GM23338 (cell line): ENCODE measurements at regions not wholly inside any gene's neighbourhood (a gene's known extent, or its start where the extent isn't known, plus 50 kb on each side); places are given as distances from the start of the nearest gene placed in this dataset.

Source experiments
- ATAC-seq: fragments of 200-7000 bp; cut with Tn5 transposase; 3 replicates; pipeline ENCODE4 v1.9.1; 2020
- DNase-seq: peaks from one replicate; pipeline ENCODE4 v3.0.0-alpha.2; 2015; ENCODE audit warnings: low spot score
- H2AFZ ChIP-seq: fragments of 200-600 bp; sonication (generic); 2 replicates; pipeline ENCODE4 v1.8.0; 2016; ENCODE audit warnings: antibody characterized with exemption, mild to moderate bottlenecking, moderate library complexity
- H3F3A ChIP-seq: fragments of 200-600 bp; sonication (generic); replicated peaks from 2 replicates; pipeline ENCODE4 v1.8.0; 2017; ENCODE audit warnings: antibody characterized with exemption, mixed run types, low read depth
- H3K27ac ChIP-seq: fragments of 200-600 bp; sonication (generic); 2 replicates; pipeline ENCODE4 v1.6.1; 2016; ENCODE audit warnings: low read depth
- H3K27me3 ChIP-seq: fragments of 200-600 bp; sonication (generic); 2 replicates; pipeline ENCODE4 v1.8.0; 2016; ENCODE audit warnings: mild to moderate bottlenecking, mixed run types, moderate library complexity; ENCODE audit not compliant: insufficient read depth
- H3K36me3 ChIP-seq: fragments of 200-600 bp; sonication (generic); 2 replicates; pipeline ENCODE4 v1.8.0; 2016; ENCODE audit warnings: mild to moderate bottlenecking; ENCODE audit not compliant: insufficient read depth
- H3K4me1 ChIP-seq: fragments of 200-600 bp; sonication (generic); 2 replicates; pipeline ENCODE4 v1.8.0; 2016; ENCODE audit warnings: mild to moderate bottlenecking, moderate library complexity; ENCODE audit not compliant: insufficient read depth
- H3K4me2 ChIP-seq: fragments of 200-600 bp; sonication (generic); 2 replicates; pipeline ENCODE4 v1.7.1; 2017; ENCODE audit warnings: mixed run types
- H3K4me3 ChIP-seq: fragments of 200-600 bp; sonication (generic); 2 replicates; pipeline ENCODE4 v1.6.1; 2016; ENCODE audit warnings: mixed run types
- H3K79me2 ChIP-seq: fragments of 200-600 bp; sonication (generic); replicated peaks from 2 replicates; pipeline ENCODE4 v1.8.0; 2017; ENCODE audit warnings: mild to moderate bottlenecking; ENCODE audit not compliant: insufficient read depth
- H3K9me2 ChIP-seq: fragments of 200-600 bp; sonication (generic); 2 replicates; pipeline ENCODE4 v1.8.0; 2017; ENCODE audit not compliant: insufficient read depth
- H4K20me1 ChIP-seq: fragments of 200-600 bp; sonication (generic); replicated peaks from 2 replicates; pipeline ENCODE4 v1.8.0; 2017; ENCODE audit warnings: mild to moderate bottlenecking; ENCODE audit not compliant: insufficient read depth
- H3K27ac Mint-ChIP-seq: 2 replicates; pipeline ENCODE4 v1.8.0; 2020; ENCODE audit warnings: inconsistent platforms, mild to moderate bottlenecking, moderate library complexity, mixed read lengths
- H3K27me3 Mint-ChIP-seq: 3 replicates; pipeline ENCODE4 v1.8.0; 2022; ENCODE audit warnings: low read depth, mild to moderate bottlenecking, moderate library complexity, mixed read lengths, inconsistent platforms; ENCODE audit not compliant: insufficient read depth, poor library complexity
- H3K36me3 Mint-ChIP-seq: 3 replicates; pipeline ENCODE4 v1.8.0; 2021; ENCODE audit warnings: low read depth, mild to moderate bottlenecking, inconsistent platforms, moderate library complexity, mixed read lengths
- H3K4me1 Mint-ChIP-seq: 3 replicates; pipeline ENCODE4 v1.8.0; 2020; ENCODE audit warnings: mild to moderate bottlenecking, inconsistent platforms, mixed read lengths
- H3K4me3 Mint-ChIP-seq: 3 replicates; pipeline ENCODE4 v1.8.0; 2021; ENCODE audit warnings: moderate library complexity, mild to moderate bottlenecking, inconsistent platforms, mixed read lengths
- H3K9me3 Mint-ChIP-seq: 3 replicates; pipeline ENCODE4 v1.8.0; 2020; ENCODE audit warnings: moderate library complexity, mild to moderate bottlenecking, inconsistent platforms, mixed read lengths
- CREB1 ChIP-seq: fragments of 250-450 bp; sonication (Bioruptor Pico); IDR thresholded peaks from 2 replicates; pipeline ENCODE4 v1.5.0; 2020; ENCODE audit warnings: low read depth, mild to moderate bottlenecking, moderate library complexity
- EZH2phosphoT487 ChIP-seq: fragments of 200-600 bp; sonication (generic); IDR thresholded peaks from one replicate; pipeline ENCODE4 v1.8.1; 2018; ENCODE audit warnings: antibody characterized with exemption; ENCODE audit not compliant: unreplicated experiment
- JUNB ChIP-seq: IDR thresholded peaks from one replicate; pipeline ENCODE4 v1.6.1; 2016; ENCODE audit warnings: antibody characterized with exemption; ENCODE audit not compliant: unreplicated experiment
- REST ChIP-seq: IDR thresholded peaks from one replicate; pipeline ENCODE4 v1.6.1; 2018; ENCODE audit warnings: antibody characterized with exemption; ENCODE audit not compliant: unreplicated experiment
- ZNF462 ChIP-seq: fragments of 250-450 bp; sonication (Bioruptor Pico); IDR thresholded peaks from 2 replicates; pipeline ENCODE4 v1.5.0; 2020; ENCODE audit warnings: mild to moderate bottlenecking, moderate library complexity

- no peak for TF ChIP-seq ZNF462
Measured at GRCh38 chr2:37790462-37790861, 119.0 kb upstream of the CDC42EP3 start (continued).

- H3K27ac Mint-ChIP-seq: no peak overlapping the region
- no peaks in the 10 kb centered on the region for H3F3A ChIP-seq
- H3K27me3 Mint-ChIP-seq: no peaks in the 10 kb centered on the region
- H3K36me3 ChIP-seq: peaks cover 9% of the 10 kb centered on the region
- no peaks in the 10 kb centered on the region for H4K20me1 ChIP-seq
- no peaks in the 10 kb centered on the region for H3K79me2 ChIP-seq
- no peaks in the 10 kb centered on the region for H3K27me3 ChIP-seq
- H3K4me1 Mint-ChIP-seq: no peaks in the 10 kb centered on the region
- no peak for ATAC-seq
- no peak overlapping the region for H3K4me2 ChIP-seq
- no peaks in the 10 kb centered on the region for H3K4me1 ChIP-seq
- H2AFZ ChIP-seq: no peak overlapping the region
- no peak overlapping the region for H3K4me3 ChIP-seq
- peaks cover 17% of the 10 kb centered on the region for H3K9me3 Mint-ChIP-seq
- peaks cover 4% of the 10 kb centered on the region; the same call in 2 of the 3 replicates for H3K36me3 Mint-ChIP-seq
- TF ChIP-seq JUNB: no peak
- no peak for TF ChIP-seq ZNF462
- TF ChIP-seq EZH2phosphoT487: no peak
- no peak for TF ChIP-seq CREB1 (CRISPR knock-in tag)
- no peak for TF ChIP-seq REST
- no peak overlapping the region for H3K27ac ChIP-seq
- no peak overlapping the region for H3K4me3 Mint-ChIP-seq
- DNase-seq: no peak
- no peaks in the 10 kb centered on the region; the same call in 1 of the 2 replicates for H3K9me2 ChIP-seq
Measured at GRCh38 chr2:37792366-37792765, 120.9 kb upstream of the CDC42EP3 start.
